ENCODE measurements at regions not wholly inside any gene's neighbourhood (a gene's known extent, or its start where the extent isn't known, plus 50 kb on each side); places are given as distances from the start of the nearest gene placed in this dataset.

GRCh38 chr11:45446434-45446833 lies 160.3 kb upstream of the SYT13 start:
- intact Hi-C loops (cut with DNase I; ENCODE audit: low total_unique reads), result no loop called here
- no peaks in the 10 kb centered on the region for H3K36me3 ChIP-seq
- DNase-seq, result no peak
- H3K27me3 ChIP-seq, result no peaks in the 10 kb centered on the region
- TF ChIP-seq POLR2A (IDR thresholded peaks at IDR 0.05) (no peak), CTCF (IDR thresholded peaks at IDR 0.05) (no peak)
- H3K4me1 ChIP-seq, result no peaks in the 10 kb centered on the region
- H3K27ac ChIP-seq, result no peak overlapping the region
- no peaks in the 10 kb centered on the region for H3K9me3 ChIP-seq
- H3K4me3 ChIP-seq, result no peak overlapping the region

DNA sequence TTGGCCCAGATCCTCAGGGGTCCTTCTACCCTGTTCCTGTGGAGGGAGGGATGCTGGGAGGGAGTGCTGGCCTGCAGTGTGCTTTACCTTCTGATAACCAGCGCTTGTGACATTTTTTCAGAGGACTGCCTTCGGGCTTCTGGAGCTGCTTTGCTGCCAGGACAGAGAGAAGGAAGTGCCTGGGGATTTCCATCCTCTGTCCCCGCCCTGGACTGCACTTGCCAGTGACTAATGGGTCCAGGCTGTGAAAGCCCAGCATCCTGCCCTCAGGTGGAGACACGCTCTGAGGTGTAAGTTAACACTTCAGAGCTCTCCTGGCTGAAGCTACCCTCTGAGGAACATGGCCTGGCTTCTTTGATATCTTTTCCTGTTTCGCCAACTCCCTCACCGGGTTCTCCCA lies 158.7 kb upstream of the SYT13 start:
- no peaks in the 10 kb centered on the region for H3K9me3 ChIP-seq
- TF ChIP-seq POLR2A (IDR thresholded peaks at IDR 0.05) (no peak), CTCF (IDR thresholded peaks at IDR 0.05) (no peak)
- intact Hi-C loops (cut with DNase I; ENCODE audit: low total_unique reads), result no loop called here
- no peaks in the 10 kb centered on the region for H3K36me3 ChIP-seq
- no peak for DNase-seq
- no peaks in the 10 kb centered on the region for H3K4me1 ChIP-seq
- no peaks in the 10 kb centered on the region for H3K27me3 ChIP-seq
- no peak overlapping the region for H3K4me3 ChIP-seq
- H3K27ac ChIP-seq, result no peak overlapping the region

DNA sequence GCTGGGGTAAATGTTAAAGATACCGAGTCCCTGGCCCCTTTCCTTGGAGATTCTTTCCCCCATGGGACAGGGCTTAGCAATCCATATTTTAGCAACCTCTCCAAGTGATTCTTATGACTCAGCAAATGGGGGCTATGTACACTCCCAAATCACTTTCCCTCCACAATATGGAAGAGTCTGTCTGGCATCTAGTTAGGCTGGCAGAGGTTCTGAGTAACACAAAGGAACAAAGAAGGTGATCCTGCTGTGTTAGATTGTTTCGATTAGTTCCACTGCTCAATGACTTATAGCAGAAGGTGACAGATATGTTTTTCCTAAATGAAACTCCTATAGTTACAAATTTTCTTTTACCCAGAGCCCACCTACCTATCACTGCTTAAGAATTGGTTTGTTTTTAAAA lies 154.0 kb upstream of the SYT13 start:
- Histone ChIP-seq H3K4me1 (no peaks in the 10 kb centered on the region), H3K27ac (no peak overlapping the region), H3K36me3 (no peaks in the 10 kb centered on the region), H3K9me3 (no peaks in the 10 kb centered on the region), H3K4me3 (no peak overlapping the region), H3K27me3 (no peaks in the 10 kb centered on the region)
- intact Hi-C loops (cut with DNase I; ENCODE audit: low total_unique reads), result no loop called here
- no peak for DNase-seq
- TF ChIP-seq CTCF (IDR thresholded peaks at IDR 0.05) (no peak), POLR2A (IDR thresholded peaks at IDR 0.05) (no peak)

- no peaks in the 10 kb centered on the region for H3K27me3 ChIP-seq
- H3K4me3 ChIP-seq, result no peak overlapping the region
- no peak for TF ChIP-seq POLR2A (IDR thresholded peaks at IDR 0.05)
- TF ChIP-seq CTCF (IDR thresholded peaks at IDR 0.05), result no peak
- no peaks in the 10 kb centered on the region for H3K9me3 ChIP-seq
- H3K36me3 ChIP-seq, result no peaks in the 10 kb centered on the region
- H3K27ac ChIP-seq, result no peak overlapping the region
- H3K4me1 ChIP-seq, result no peaks in the 10 kb centered on the region
- no peak for DNase-seq
- intact Hi-C loops (cut with DNase I; ENCODE audit: low total_unique reads), result no loop called here
Observed at GRCh38 chr11:45436966-45437365, 150.8 kb upstream of the SYT13 start.

- Histone ChIP-seq H3K4me3 (no peak overlapping the region), H3K36me3 (no peaks in the 10 kb centered on the region), H3K27ac (no peak overlapping the region), H3K9me3 (no peaks in the 10 kb centered on the region), H3K27me3 (no peaks in the 10 kb centered on the region), H3K4me1 (no peaks in the 10 kb centered on the region)
- no peak for DNase-seq
- intact Hi-C loops (cut with DNase I; ENCODE audit: low total_unique reads), result no loop called here
- no peak for TF ChIP-seq POLR2A (IDR thresholded peaks at IDR 0.05)
- TF ChIP-seq CTCF (IDR thresholded peaks at IDR 0.05), result no peak
Observed at GRCh38 chr11:45436118-45436517, 150.0 kb upstream of the SYT13 start.

Data from uterus (tissue), 3 donors.